ENCODE measurements at regions not wholly inside any gene's neighbourhood (a gene's known extent, or its start where the extent isn't known, plus 50 kb on each side); places are given as distances from the start of the nearest gene placed in this dataset.

- TF ChIP-seq YY1 (IDR thresholded peaks at IDR 0.05; ENCODE audit: insufficient read depth, insufficient read length) (no peak), ZNF274 (IDR thresholded peaks at IDR 0.05; ENCODE audit: low read depth, low read length) (no peak)
Observed at GRCh38 chrX:140317462-140317861, 187.4 kb downstream of the SOX3 start.

Measured in NT2/D1 (cell line).